ENCODE measurements at regions not wholly inside any gene's neighbourhood (a gene's known extent, or its start where the extent isn't known, plus 50 kb on each side); places are given as distances from the start of the nearest gene placed in this dataset.

GRCh38 chr13:106210324-106210723, 325.1 kb downstream of the EFNB2 start:
- no peak for DNase-seq (ENCODE audit: low spot score)
- Mint-ChIP-seq H3K27ac (no peak overlapping the region), H3K4me1 (ENCODE audit: low read depth in 2 of 2) (no peaks in the 10 kb centered on the region)

GRCh38 chr13:106205871-106206270, 329.6 kb downstream of the EFNB2 start:
- Mint-ChIP-seq H3K4me1 (ENCODE audit: low read depth in 2 of 2) (no peaks in the 10 kb centered on the region), H3K27me3 (no peaks in the 10 kb centered on the region), H3K9me3 (peaks cover 3% of the 10 kb centered on the region), H3K27ac (no peak overlapping the region), H3K4me3 (no peak overlapping the region), H3K36me3 (no peaks in the 10 kb centered on the region)
- DNase-seq (ENCODE audit: low spot score) = no peak
- no peak for ATAC-seq

More at GRCh38 chr13:106210324-106210723, 325.1 kb downstream of the EFNB2 start:
- H3K9me3 Mint-ChIP-seq = peaks cover 3% of the 10 kb centered on the region
- H3K27me3 Mint-ChIP-seq = no peaks in the 10 kb centered on the region
- no peaks in the 10 kb centered on the region for H3K36me3 Mint-ChIP-seq
- no peak for ATAC-seq
- H3K4me3 Mint-ChIP-seq = no peak overlapping the region

- no peaks in the 10 kb centered on the region for H3K36me3 Mint-ChIP-seq
- H3K27ac Mint-ChIP-seq = no peak overlapping the region
- no peaks in the 10 kb centered on the region for H3K27me3 Mint-ChIP-seq
- no peak for ATAC-seq
- no peak for DNase-seq (ENCODE audit: low spot score)
- H3K9me3 Mint-ChIP-seq = peaks cover under 1% of the 10 kb centered on the region
- no peaks in the 10 kb centered on the region for H3K4me1 Mint-ChIP-seq (ENCODE audit: low read depth in 2 of 2)
- H3K4me3 Mint-ChIP-seq = no peak overlapping the region
Measured at GRCh38 chr13:106197496-106197895, 338.0 kb downstream of the EFNB2 start.

- H3K27ac Mint-ChIP-seq = no peak overlapping the region
- peaks cover 10% of the 10 kb centered on the region for H3K9me3 Mint-ChIP-seq
- no peaks in the 10 kb centered on the region for H3K27me3 Mint-ChIP-seq
- no peak for DNase-seq (ENCODE audit: low spot score)
- no peaks in the 10 kb centered on the region for H3K36me3 Mint-ChIP-seq
- no peak overlapping the region for H3K4me3 Mint-ChIP-seq
- no peak for ATAC-seq
- H3K4me1 Mint-ChIP-seq (ENCODE audit: low read depth in 2 of 2) = no peaks in the 10 kb centered on the region
Measured at GRCh38 chr13:106187501-106188095, 347.9 kb downstream of the EFNB2 start.

- H3K4me1 Mint-ChIP-seq (ENCODE audit: low read depth in 2 of 2) = no peaks in the 10 kb centered on the region
- H3K27me3 Mint-ChIP-seq = no peaks in the 10 kb centered on the region
- H3K4me3 Mint-ChIP-seq = no peak overlapping the region
- H3K9me3 Mint-ChIP-seq = peaks cover 8% of the 10 kb centered on the region
- ATAC-seq (no peak), DNase-seq (ENCODE audit: low spot score) (no peak)
- H3K27ac Mint-ChIP-seq = no peak overlapping the region
- no peaks in the 10 kb centered on the region for H3K36me3 Mint-ChIP-seq
Measured at GRCh38 chr13:106187101-106187500, 348.4 kb downstream of the EFNB2 start.

- no peak for ATAC-seq
- no peak for DNase-seq (ENCODE audit: low spot score)
- Mint-ChIP-seq H3K4me3 (no peak overlapping the region), H3K36me3 (no peaks in the 10 kb centered on the region), H3K9me3 (peaks cover 7% of the 10 kb centered on the region), H3K4me1 (ENCODE audit: low read depth in 2 of 2) (no peaks in the 10 kb centered on the region), H3K27me3 (no peaks in the 10 kb centered on the region), H3K27ac (no peak overlapping the region)
Measured at GRCh38 chr13:106186366-106187030, 349.0 kb downstream of the EFNB2 start.

- H3K9me3 Mint-ChIP-seq = peaks cover 7% of the 10 kb centered on the region
- DNase-seq (ENCODE audit: low spot score) = no peak
- no peaks in the 10 kb centered on the region for H3K27me3 Mint-ChIP-seq
- no peak overlapping the region for H3K4me3 Mint-ChIP-seq
- ATAC-seq = no peak
- H3K4me1 Mint-ChIP-seq (ENCODE audit: low read depth in 2 of 2) = no peaks in the 10 kb centered on the region
- H3K27ac Mint-ChIP-seq = no peak overlapping the region
- H3K36me3 Mint-ChIP-seq = no peaks in the 10 kb centered on the region
Measured at GRCh38 chr13:106184790-106185189, 350.7 kb downstream of the EFNB2 start.

- Mint-ChIP-seq H3K9me3 (peaks cover 7% of the 10 kb centered on the region), H3K4me1 (ENCODE audit: low read depth in 2 of 2) (no peaks in the 10 kb centered on the region), H3K27ac (no peak overlapping the region), H3K36me3 (no peaks in the 10 kb centered on the region), H3K4me3 (no peak overlapping the region), H3K27me3 (no peaks in the 10 kb centered on the region)
- DNase-seq (ENCODE audit: low spot score) (no peak), ATAC-seq (no peak)
Measured at GRCh38 chr13:106183410-106184065, 351.9 kb downstream of the EFNB2 start.

GRCh38 chr13:106182404-106182803, 353.1 kb downstream of the EFNB2 start:
- no peaks in the 10 kb centered on the region for H3K27me3 Mint-ChIP-seq
- no peaks in the 10 kb centered on the region for H3K4me1 Mint-ChIP-seq (ENCODE audit: low read depth in 2 of 2)
- H3K27ac Mint-ChIP-seq = no peak overlapping the region
- ATAC-seq = no peak
- H3K9me3 Mint-ChIP-seq = peaks cover 7% of the 10 kb centered on the region
- H3K4me3 Mint-ChIP-seq = no peak overlapping the region
- no peak for DNase-seq (ENCODE audit: low spot score)
- H3K36me3 Mint-ChIP-seq = no peaks in the 10 kb centered on the region

GRCh38 chr13:106178816-106179215, 356.6 kb downstream of the EFNB2 start:
- Mint-ChIP-seq H3K4me1 (ENCODE audit: low read depth in 2 of 2) (no peaks in the 10 kb centered on the region), H3K27me3 (no peaks in the 10 kb centered on the region), H3K9me3 (peaks cover 2% of the 10 kb centered on the region), H3K36me3 (no peaks in the 10 kb centered on the region), H3K4me3 (no peak overlapping the region), H3K27ac (no peak overlapping the region)
- DNase-seq (ENCODE audit: low spot score) (no peak), ATAC-seq (no peak)

GRCh38 chr13:106177146-106177545, 358.3 kb downstream of the EFNB2 start:
- Mint-ChIP-seq H3K4me1 (ENCODE audit: low read depth in 2 of 2) (no peaks in the 10 kb centered on the region), H3K27ac (no peak overlapping the region), H3K4me3 (no peak overlapping the region), H3K9me3 (peaks cover under 1% of the 10 kb centered on the region), H3K27me3 (no peaks in the 10 kb centered on the region), H3K36me3 (no peaks in the 10 kb centered on the region)
- ATAC-seq (no peak), DNase-seq (ENCODE audit: low spot score) (no peak)

GRCh38 chr13:106176117-106176516, 359.3 kb downstream of the EFNB2 start:
- Mint-ChIP-seq H3K9me3 (no peaks in the 10 kb centered on the region), H3K36me3 (no peaks in the 10 kb centered on the region), H3K27me3 (no peaks in the 10 kb centered on the region), H3K4me1 (ENCODE audit: low read depth in 2 of 2) (no peaks in the 10 kb centered on the region), H3K27ac (no peak overlapping the region), H3K4me3 (no peak overlapping the region)
- ATAC-seq = no peak
- no peak for DNase-seq (ENCODE audit: low spot score)

- ATAC-seq (no peak), DNase-seq (ENCODE audit: low spot score) (no peak)
- H3K9me3 Mint-ChIP-seq = peaks cover 2% of the 10 kb centered on the region
- H3K27ac Mint-ChIP-seq = no peak overlapping the region
- no peak overlapping the region for H3K4me3 Mint-ChIP-seq
- no peaks in the 10 kb centered on the region for H3K4me1 Mint-ChIP-seq (ENCODE audit: low read depth in 2 of 2)
- H3K27me3 Mint-ChIP-seq = no peaks in the 10 kb centered on the region
- no peaks in the 10 kb centered on the region for H3K36me3 Mint-ChIP-seq
Measured at GRCh38 chr13:106173891-106174610, 361.4 kb downstream of the EFNB2 start.

- no peaks in the 10 kb centered on the region for H3K36me3 Mint-ChIP-seq
- H3K4me3 Mint-ChIP-seq = no peak overlapping the region
- no peaks in the 10 kb centered on the region for H3K4me1 Mint-ChIP-seq (ENCODE audit: low read depth in 2 of 2)
- ATAC-seq (no peak), DNase-seq (ENCODE audit: low spot score) (no peak)
- H3K27ac Mint-ChIP-seq = no peak overlapping the region
- no peaks in the 10 kb centered on the region for H3K27me3 Mint-ChIP-seq
- peaks cover 2% of the 10 kb centered on the region for H3K9me3 Mint-ChIP-seq
Measured at GRCh38 chr13:106173346-106173745, 362.1 kb downstream of the EFNB2 start.
